ENCODE measurements at regions not wholly inside any gene's neighbourhood (a gene's known extent, or its start where the extent isn't known, plus 50 kb on each side); places are given as distances from the start of the nearest gene placed in this dataset.

- Mint-ChIP-seq H3K4me3 (no peak overlapping the region), H3K27ac (no peak overlapping the region), H3K27me3 (ENCODE audit: low read depth) (no peaks in the 10 kb centered on the region), H3K9me3 (peaks cover 0 to 2% of the 10 kb centered on the region in 2 experiments; a peak in 2 of 5 replicates), H3K36me3 (ENCODE audit: insufficient read depth in 1 of 3, low read depth in 3 of 3) (no peaks in the 10 kb centered on the region; a peak in 1 of 7 replicates), H3K4me1 (peaks cover 5 to 9% of the 10 kb centered on the region in 2 experiments)
- Histone ChIP-seq H3K23ac (ENCODE audit: insufficient read length, low read depth, low read length) (no peak overlapping the region), H2AFZ (ENCODE audit: low read length) (no peak overlapping the region), H2BK15ac (ENCODE audit: low read depth, low read length) (no peak overlapping the region), H3K27ac (ENCODE audit: insufficient read length, low read depth, low read length) (no peak overlapping the region), H3K4me1 (ENCODE audit: insufficient read depth, low read length) (no peaks in the 10 kb centered on the region), H3K79me2 (ENCODE audit: insufficient read depth, low read length) (no peaks in the 10 kb centered on the region), H3K9me3 (ENCODE audit: control insufficient read depth, low read depth, low read length) (no peaks in the 10 kb centered on the region), H4K5ac (ENCODE audit: insufficient read length, low read depth, low read length) (no peak overlapping the region), H3K18ac (ENCODE audit: insufficient read length, low read depth, low read length) (no peak overlapping the region), H2BK12ac (ENCODE audit: insufficient read length, low read depth, low read length) (no peak overlapping the region), H2BK5ac (ENCODE audit: insufficient read length, low read length) (no peak overlapping the region), H3T11ph (ENCODE audit: low read length) (no peak overlapping the region), H2BK120ac (ENCODE audit: low read depth, low read length, poor library complexity, severe bottlenecking) (no peak overlapping the region), H3K9ac (ENCODE audit: extremely low read depth, insufficient read length, low read length) (no peak overlapping the region), H2AK5ac (ENCODE audit: insufficient read length, low read length) (no peak overlapping the region), H3K27me3 (ENCODE audit: insufficient read depth, low read length) (no peaks in the 10 kb centered on the region), H3K4me2 (ENCODE audit: insufficient read depth, insufficient read length, low read length) (no peak overlapping the region), H2BK20ac (ENCODE audit: low read depth, low read length, poor library complexity, severe bottlenecking) (no peak overlapping the region), H3K14ac (ENCODE audit: insufficient read depth, low read length) (no peak overlapping the region), H4K20me1 (ENCODE audit: control insufficient read depth, insufficient read depth, insufficient read length) (no peaks in the 10 kb centered on the region), H4K91ac (ENCODE audit: insufficient read length, low read depth, low read length) (no peak overlapping the region), H3K23me2 (ENCODE audit: insufficient read length, low read depth, low read length, poor library complexity, severe bottlenecking) (no peaks in the 10 kb centered on the region), H3K4ac (ENCODE audit: low read depth, low read length) (no peak overlapping the region), H3K79me1 (ENCODE audit: insufficient read depth, low read depth, low read length, poor library complexity, severe bottlenecking) (no peaks in the 10 kb centered on the region), H4K8ac (replicated peaks; ENCODE audit: insufficient read length, low read depth, low read length) (no peak overlapping the region), H3K56ac (ENCODE audit: insufficient read length, low read depth, low read length) (no peak overlapping the region)
- DNase-seq: no peak
- TF ChIP-seq CTCF (conservative IDR thresholded peaks at IDR 0.05): no peak
- no CpG with 5 or more reads among the region's 7 CpGs for WGBS (ENCODE audit: extremely low coverage, insufficient read length, low lambda C conversion rate)
These were observed 191.8 kb downstream of the ZNF326 start for GRCh38 chr1:90186506-90187322.
